Stimulated activated CD8-positive, alpha-beta memory T cell treated with anti-CD3 and anti-CD28 coated beads, Interleukin-2, amount 100 ng/mL, for 48 hours (primary cell): ENCODE measurements at regions not wholly inside any gene's neighbourhood (a gene's known extent, or its start where the extent isn't known, plus 50 kb on each side); places are given as distances from the start of the nearest gene placed in this dataset.
"Not testable (repeated sequence)": the region's sequence is repeated elsewhere in the genome, so short reads cannot be mapped to it uniquely, and the experiment has no call there.

Source experiments
- DNase-seq, 2 donors: peaks; one replicate each; pipeline ENCODE4 v3.0.0-alpha.2; 2020; ENCODE audit warnings: low read depth in 2 of 2

DNA sequence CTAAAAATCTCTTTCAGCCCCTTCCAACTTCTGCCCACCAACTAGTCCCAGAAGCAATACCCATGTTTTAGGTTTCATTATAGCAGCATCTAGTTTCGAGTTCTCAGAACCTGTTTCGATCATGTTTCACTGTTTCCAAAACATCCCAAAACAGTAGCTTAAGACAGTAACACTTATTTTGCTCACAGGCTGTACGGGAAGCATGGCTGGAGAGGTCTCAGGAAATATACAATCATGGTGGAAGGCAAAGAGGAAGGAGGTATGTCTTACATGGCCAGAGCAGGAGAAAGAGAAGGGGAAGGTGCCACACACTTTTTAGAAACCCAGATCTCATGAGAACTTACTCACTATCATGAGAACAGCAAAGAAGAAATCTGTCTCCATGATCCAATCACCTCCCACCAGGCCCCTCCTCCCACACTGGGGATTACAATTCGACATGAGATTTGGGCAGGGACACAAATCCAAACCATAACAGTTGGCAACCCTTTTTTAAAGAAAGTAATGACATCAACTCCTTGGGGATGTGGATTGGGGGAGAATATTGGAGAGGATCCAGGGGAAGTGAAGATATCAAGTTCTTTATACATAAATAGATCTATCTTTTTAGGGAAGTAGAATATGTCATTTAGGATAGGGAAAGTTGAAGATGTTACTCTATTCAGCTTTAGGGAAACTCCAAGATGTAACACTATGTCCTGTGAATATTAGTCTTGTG lies 269.9 kb upstream of the PLEKHG7 start:
- DNase-seq, result no peak

DNA sequence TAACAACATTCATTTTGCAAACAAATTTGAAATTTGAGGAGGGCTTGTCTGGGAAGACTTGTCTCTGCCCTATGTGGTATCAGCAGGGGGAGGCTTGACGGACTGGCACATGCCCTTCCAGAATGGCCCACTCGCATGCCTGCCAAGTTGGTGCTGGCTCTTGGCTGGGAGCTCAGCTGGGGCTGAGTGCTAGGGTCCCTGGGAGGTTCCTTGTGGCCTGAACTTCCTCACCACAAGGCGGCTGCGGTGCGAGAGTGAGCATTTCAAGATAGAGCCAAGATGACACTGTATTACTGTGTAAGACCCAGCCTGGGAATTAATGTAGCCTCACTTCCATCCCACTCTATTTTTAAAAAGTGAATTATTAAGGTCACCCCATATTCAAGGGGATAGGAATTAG lies 271.6 kb upstream of the PLEKHG7 start:
- DNase-seq, result peak in 1 of 2 donors; percentile 6

DNA sequence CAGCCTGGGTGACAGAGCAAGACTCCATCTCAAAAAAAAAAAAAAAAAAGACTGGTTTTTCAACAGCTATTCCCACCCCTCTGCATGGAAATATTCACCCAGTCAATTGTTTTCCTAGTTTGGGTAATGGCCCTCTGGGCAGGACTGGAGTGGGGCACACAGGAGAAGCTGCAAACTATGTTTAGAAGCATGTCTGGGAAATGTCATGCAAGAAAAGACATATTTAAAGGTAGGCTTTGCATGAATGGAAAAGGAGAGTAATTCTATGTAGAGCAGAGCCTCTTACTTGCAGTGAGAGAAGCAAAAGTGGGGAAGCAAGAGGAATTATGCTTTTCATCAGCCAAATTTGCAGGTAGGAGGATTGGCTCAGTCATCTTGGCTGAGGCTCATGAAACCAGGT lies 276.5 kb upstream of the PLEKHG7 start:
- DNase-seq, result no peak

DNA sequence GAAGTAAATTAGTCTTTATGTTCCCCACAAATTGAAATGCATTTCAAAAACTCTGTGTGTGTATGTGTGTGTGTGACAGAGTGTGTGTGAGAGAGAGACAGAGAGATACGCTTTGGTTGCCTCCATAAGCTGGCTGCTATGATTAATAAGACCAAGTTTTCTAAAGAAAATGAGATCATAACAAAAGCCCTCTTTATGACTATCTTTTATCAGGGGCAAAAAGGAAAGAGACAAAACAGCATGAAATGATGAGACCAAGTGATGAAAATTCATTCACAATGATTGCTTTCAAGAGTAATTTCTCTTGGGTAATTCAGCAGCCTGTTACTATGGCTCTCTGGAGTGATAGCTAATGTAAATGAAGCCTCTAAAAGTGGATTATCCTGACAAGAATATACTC lies 277.6 kb upstream of the PLEKHG7 start:
- no peak for DNase-seq

DNA sequence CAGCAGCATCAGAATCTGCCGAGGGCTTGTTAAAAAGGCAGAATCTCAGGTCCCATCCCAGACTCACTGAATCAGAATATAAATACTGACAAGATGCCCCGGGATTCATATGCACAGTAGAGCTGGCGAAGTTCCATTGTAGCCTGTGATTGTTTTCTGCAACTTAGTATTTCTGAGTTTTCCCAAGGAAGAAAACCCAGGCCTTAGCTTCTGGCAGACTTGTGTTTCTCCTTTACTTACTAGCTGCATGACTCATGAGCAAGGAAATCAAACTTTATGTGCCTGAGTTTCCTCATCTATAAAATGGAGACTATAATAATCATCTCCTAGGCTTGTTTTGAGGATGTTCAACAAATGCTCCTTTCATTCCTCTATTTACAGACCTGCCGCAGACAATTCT lies 278.5 kb upstream of the PLEKHG7 start:
- DNase-seq, result no peak

DNA sequence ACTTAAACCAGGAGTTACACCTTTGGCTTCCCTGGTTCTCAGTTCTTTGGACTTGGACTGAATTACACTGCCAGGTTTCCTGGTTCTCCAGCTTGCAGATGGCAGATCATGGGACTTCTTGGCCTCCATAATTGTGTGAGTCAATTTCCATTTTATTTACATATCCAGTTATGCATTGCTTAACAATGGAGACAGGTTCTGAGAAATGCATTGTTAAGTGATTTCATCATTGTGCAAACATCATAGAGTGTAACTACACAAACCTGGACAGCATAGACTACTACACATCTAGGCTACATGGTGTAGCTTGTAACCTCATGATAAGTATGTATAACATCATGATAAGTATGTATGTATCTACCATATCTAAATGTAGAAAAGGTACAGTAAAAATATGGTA lies 276.1 kb upstream of the BTG1 start:
- no peak for DNase-seq

DNA sequence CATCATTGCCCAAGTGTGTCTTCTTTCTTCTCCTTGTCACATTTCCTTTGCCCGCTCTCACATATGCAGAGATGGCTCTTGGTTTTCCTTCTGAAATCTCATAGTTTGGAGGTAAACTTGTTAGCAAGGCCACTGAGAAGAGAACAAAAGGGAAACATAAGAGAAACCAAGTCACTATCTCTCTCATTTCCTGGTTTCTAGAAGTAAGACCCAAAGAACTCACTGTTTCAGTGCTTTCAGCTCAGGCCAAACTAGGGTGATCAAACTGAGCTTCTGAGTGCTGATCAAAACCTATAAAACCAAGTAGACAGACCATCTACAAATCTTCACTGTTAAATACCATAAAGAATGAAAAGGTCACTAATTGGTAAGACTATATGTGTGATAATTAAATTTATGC lies 275.4 kb upstream of the BTG1 start:
- DNase-seq, result no peak

DNA sequence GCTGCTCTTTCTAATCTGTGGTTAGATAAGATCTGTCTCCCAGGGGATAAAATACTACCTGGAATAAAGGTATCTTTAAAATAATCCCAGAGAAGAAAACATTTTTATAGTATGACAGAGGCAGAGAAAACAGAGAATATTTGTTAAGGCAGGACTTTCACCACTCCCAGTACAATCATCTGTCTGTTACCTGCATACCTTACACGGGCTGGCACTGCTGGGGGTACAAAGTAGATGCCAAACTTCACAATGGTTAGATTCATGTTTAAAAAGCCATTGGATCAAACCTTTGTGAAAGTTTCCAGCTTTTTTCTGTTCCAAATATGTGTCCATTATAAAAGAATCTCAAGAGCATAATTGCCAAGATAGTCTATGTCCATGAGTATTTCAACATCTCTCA lies 273.6 kb upstream of the BTG1 start:
- DNase-seq, result no peak

DNA sequence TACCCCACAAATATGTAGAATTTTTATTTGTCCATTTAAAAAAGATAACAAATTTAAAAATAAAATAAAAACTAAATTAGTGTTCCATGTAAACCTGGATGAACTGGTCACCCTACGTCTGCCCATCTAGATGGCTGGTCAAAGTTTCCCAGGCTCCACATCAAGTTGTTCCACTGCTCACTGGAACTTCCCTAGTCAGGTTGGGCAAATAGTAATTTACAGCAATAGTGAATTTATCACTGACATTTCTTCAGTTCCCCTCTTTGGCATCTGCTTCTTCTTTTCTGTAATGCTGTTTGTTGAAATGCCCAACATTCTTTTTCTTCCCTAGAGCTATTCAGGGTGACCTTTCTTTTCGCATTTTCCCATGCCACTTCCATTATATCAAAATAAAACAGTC lies 272.7 kb upstream of the BTG1 start:
- no peak for DNase-seq

DNA sequence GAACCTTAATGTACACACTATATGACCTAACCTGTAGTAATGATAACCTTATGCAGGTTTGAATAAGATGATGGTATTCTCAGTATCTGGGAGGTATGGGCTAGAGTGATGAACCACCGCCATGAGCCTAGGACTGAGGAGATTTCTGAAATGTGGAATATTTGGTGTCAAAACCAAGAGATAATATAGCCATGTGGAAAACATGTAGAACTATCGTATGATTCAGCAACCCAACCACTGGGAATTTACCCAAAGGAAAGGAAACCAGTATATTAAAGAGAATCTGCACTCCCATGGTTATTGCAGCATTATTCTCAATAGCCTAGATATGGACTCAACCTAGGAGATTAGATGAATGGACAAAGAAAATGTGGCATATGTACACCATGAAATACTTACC lies 271.7 kb upstream of the BTG1 start:
- no peak for DNase-seq

DNA sequence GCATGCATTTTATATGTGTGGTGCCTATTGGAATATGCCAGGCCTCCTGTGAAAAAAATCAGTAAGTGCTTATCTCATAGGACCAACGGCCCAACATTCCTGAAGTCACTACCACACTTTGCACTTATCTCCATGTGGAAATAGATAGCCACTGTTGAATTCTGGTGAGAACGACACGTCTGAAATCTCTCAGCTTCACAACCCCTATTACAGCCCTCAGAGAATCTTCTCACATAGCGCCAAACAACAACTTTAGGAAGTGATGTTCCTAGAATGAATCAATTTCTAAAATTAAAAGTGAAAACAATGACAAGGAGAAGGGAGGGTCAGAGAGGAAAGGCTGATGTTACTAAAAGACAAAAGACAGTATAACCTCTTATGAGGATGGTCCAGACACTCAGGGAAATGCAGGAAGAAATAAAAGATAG lies 270.8 kb upstream of the BTG1 start:
- no peak for DNase-seq

DNA sequence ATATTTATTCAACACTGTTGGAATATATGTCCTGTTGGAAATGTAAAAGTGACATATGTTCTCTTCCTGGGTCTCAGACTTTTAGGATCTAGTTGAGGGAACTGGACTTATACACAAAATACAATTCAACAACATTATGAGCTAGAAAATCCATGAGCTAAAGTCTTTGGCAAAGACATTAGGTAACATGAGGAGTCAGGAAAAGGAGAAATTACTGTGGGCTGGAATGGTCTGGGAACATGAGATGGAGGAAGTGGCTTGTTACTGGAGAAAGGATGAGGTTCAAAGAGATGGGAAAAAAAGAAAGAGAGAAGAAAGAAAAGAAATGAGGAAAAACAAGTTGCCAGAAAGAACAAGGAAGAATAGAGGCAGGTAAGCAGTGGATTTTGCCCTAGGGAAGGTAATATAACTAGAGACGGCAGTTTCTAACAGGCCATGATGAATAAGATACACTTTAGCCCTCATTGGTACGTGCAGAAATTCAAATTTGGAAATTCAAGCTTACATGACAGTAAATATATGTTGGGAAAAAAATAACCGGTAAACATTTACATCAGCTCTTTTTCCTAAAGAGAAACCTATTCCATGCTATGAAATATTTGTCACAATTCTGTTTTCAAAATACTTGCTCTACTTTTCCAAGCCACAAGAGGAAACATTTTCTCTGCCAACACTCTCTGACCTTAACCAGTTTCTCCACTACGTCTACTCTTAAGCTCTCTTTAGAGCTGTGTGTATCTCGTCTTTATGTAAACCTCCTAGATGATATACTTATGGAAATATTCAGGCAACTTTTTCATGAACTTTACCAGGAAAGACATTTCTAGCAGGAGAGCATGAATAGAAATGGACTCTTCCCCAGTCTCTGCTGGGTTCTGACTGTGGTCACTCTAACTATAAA lies 268.8 kb upstream of the BTG1 start:
- DNase-seq, result no peak

DNA sequence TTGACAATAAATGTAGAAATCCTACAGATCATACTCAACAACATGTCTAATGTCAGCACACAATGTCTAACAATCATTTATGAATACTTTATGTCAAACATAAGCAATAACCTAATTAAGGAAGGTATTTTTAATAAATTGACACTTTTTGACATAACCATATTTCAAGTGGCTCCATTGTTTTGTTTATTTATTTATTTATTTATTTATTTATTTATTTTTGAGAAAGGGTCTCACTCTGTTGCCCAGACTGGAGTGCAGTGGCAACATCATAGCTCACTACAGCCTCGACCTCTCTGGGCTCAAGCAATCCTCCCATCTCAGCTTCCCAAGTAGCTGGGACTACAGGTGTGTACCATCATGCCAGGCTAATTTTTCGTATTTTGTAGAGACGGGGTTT lies 267.6 kb upstream of the BTG1 start:
- DNase-seq, result no peak

DNA sequence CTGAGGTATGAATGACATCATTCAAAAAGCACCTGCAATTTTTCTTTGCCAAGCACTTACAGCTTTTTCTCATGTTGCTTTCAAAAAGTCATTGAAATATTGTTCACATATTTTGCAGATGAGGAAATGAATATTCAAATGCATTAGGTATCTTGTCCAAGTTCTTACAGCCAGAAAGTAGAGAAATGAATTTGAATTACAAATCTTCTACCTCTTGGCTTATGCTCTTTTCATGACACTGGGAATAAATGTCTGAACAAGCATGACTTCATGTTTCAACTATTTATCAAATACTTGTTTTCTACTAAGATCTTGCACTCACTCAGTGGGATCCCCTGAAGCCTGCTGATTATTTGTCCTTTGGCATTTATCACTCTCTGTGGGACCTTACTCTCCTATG lies 267.2 kb upstream of the BTG1 start:
- DNase-seq, result no peak

DNA sequence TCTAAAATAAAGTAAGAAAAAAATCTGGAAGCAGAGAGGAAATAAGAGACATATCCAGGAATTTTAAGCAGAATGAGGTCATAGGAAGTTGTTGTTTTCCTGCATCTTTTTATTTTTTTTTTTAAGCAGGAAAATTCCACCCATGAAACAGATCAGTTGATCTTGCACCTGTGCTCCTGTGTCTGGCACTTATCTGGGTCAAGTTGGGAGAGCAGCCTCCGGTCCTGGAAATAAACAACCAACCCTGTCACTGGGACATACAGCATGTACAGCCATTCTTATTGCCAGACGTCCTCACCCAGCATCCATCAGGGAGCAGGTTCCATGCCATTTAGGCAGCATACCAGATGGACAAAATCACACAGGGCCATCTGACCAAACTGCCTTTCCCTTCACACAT lies 266.0 kb upstream of the BTG1 start:
- no peak for DNase-seq

DNA sequence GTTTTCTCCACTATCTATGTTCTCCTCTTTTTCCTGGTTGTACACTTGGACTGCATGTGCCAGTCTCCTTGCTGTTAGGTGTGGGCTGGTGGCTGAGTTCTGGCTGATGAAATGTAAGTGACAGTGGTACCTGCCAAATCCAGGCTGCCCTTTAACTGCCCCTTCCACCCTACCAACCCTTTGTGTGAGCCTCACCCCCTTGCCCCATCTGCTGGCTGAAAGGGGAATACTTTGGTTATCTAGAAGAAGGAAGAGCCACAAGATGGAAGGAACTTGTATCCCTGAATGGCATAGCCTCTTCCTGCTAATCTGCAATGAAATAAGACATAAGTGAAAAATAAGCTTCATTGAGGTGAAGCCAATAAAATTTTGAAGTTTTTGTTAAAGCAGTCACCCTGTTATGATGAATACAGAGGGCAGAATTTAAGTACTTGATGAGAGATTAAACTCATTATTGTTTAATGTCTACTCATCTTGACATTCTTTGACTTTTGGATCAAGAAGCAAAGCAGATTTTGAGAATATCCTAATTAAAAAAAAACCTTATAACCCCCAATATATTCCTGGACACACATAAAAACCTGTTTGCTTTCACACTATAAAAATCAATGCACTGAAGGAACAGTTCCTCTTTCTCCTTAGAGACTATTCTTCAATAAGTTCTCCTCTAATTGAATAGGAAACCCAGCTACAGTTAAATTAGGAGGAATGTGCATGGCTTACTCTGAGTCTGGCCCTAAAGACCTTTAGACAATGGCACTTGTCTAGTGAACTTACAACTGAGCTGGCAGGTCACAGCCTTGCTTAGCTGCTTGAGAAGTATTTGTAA lies 262.6 kb upstream of the BTG1 start:
- no peak for DNase-seq

DNA sequence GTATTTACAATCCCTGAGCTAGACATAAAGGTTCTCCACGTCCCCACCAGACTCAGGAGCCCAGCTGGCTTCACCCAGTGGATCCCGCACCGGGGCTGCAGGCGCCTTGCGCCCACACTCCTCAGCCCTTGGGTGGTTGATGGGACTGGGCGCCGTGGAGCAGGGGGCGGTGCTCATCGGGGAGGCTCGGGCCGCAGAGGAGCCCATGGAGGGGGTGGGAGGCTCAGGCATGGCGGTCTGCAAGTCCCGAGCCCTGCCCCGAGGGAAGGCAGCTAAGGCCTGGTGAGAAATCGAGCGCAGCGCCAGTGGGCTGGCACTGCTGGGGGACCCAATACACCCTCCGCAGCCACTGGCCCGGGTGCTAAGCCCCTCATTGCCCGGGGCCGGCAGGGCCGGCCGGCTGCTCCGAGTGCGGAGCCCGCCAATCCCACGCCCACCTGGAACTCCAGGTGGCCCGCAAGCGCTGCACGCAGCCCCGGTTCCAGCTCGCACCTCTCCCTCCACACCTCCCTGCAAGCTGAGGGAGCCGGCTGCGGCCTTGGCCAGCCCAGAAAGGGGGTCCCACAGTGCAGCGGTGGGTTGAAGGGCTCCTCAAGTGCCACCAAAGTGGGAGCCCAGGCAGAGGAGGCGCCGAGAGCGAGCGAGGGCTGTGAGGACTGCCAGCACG lies 260.9 kb upstream of the BTG1 start:
- not testable (repeated sequence) for DNase-seq

DNA sequence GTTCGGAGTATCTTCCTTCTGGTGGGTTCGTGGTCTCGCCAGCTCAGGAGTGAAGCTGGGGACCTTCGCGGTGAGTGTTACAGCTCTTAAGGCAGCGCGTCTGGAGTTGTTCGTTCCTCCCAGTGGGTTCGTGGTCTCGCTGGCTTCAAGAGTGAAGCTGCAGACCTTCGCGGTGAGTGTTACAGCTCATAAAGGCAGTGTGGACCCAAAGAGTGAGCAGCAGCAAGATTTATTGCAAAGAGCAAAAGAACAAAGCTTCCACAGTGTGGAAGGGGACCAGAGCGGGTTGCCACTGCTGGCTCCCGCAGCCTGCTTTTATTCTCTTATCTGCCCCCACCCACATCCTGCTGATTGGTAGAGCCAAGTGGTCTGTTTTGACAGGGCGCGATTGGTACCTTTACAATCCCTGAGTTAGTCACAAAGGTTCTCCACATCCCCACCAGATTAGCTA lies 260.2 kb upstream of the BTG1 start:
- DNase-seq, result not testable (repeated sequence)

DNA sequence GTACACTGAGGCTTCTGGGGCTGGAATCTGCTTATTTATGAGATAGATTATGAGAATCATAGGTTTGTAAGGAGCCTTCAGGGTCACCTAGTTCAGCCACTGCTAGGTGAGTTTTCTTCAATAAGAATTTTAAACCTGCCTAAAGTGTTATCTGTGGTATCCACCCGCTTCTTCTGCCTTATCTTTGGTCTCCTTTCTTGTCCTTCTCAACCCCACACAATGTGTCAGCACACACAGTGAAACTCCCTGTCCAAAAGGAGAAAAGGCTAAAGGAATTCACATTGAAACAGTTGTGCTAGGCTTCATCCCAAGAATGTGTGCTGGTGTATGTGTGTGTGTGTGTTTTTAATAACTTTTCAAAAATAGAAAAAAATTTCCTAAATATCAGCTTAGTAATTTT lies 259.3 kb upstream of the BTG1 start:
- DNase-seq, result no peak

DNA sequence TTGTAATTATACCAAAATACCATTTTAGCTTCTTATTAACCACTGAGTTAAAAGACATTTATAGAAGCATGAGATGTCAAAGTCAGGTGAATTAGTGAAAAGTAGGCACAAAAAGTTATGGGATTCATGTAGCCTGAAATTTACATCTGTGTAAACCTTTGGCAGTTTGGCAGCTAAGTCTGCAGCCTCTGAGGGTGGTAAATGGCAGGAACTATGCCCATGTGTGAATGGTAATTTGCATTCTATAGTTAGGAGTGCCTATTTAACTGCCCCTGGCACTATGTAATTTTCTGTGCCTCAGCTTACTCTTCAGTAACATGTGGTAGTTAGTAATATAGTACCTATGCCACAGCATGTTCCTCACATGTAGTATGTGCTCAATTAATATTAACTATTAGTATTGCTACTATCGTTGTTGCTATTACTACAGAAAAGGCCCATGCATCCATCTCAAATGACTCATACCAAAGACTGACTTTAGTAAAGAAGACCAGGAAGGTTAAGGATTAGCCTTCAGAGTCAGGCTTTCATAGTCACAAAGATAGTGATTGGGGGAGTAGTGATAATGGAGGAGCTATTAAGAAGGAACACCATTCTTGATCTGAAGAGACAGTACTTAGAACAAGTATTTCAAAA lies 258.7 kb upstream of the BTG1 start:
- DNase-seq, result no peak
